GM21360 (cell line): ENCODE measurements at regions not wholly inside any gene's neighbourhood (a gene's known extent, or its start where the extent isn't known, plus 50 kb on each side); places are given as distances from the start of the nearest gene placed in this dataset.
A peak's percentile ranks its signal among the peaks of the same experiment; 100 is the strongest.
"Not testable (repeated sequence)": the region's sequence is repeated elsewhere in the genome, so short reads cannot be mapped to it uniquely, and the experiment has no call there.

ENCODE experiments used
- ATAC-seq: cut with Tn5 transposase; IDR thresholded peaks from one replicate; pipeline ENCODE4 v1.9.1; 2021; ENCODE audit warnings: mild to moderate bottlenecking, moderate library complexity; ENCODE audit not compliant: unreplicated experiment

DNA sequence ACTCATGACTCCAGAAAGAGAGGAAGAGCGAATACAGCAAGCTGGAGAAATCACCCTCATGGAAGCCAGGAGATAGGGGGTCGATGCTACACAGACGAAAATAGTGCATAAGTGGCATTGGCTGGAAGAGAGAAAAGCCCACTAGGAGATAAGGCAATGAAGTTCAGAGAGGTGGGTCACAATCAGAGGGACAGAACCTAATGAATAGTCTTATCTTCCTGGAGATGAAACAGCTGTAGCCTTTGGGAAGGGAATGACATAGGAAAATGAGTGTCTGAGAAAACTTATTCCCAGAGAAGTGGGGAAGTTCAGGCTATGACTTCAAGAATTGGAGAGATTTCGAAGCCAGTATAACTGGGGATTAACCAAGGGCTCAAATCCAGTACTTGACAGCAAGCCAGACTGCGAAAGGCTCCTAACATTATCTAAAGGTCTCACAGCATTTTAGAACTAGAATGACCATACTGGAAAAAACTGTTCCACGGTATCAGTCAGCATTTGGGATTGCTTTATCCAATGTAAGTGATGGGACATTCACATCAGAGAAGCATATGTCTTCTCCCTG is 211.1 kb downstream of the ZNF365 start:
- ATAC-seq = no peak

DNA sequence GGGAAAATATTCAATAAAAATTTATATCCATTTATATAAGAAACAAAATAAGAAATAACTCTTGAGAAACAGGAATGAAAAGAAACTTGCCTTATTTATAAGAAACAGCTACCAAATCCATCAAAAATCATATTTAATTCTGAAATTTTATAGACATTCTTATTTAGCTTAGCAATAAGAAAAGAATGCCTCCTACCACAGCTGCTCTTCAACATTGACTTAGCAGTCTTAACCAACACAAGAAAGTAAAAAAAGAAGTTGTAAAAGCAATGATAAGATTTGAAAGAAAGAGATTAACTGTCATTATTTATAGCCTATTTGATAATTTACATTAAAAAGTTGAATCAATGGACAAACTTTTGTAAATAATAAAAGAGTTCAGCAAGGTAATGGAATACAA is 212.8 kb downstream of the ZNF365 start:
- ATAC-seq = no peak

DNA sequence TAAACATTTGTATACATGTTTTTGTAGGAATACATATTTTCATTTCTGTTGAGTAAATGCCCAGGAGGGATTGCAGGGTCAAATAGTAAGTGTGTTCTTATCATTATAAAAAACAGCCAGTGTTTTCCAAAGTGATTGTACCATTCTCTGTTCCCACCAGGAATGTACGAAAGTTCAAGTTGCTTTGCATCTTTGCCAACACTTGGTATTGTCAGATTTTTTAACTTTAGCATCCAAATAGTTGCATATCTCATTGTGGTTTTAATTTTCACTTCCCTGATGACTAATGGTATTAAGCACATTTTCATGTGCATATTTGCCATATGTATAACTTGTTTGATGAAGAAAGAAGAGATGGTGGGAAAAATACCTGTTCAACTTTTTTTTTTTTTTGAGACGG is 213.9 kb downstream of the ZNF365 start:
- ATAC-seq = no peak

DNA sequence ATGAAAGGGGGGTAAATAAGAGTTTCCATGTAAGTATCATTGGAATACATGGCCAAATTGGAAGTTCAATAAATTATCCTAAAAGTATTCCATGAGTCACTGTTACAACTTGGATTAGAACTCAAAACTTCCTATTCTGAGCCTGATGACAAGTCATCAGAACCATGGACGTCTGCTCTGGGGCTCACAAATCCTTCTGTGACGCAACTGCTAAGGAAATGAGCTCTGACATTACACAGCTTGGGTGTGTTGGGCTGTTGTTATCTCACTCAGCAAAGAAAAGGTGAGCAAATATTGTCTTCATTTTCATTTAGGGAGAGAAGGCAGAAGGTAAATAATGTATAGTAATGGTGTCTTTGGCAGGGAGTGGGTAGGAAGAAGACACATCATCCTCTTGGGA is 214.8 kb upstream of the ADO start:
- ATAC-seq = no peak

DNA sequence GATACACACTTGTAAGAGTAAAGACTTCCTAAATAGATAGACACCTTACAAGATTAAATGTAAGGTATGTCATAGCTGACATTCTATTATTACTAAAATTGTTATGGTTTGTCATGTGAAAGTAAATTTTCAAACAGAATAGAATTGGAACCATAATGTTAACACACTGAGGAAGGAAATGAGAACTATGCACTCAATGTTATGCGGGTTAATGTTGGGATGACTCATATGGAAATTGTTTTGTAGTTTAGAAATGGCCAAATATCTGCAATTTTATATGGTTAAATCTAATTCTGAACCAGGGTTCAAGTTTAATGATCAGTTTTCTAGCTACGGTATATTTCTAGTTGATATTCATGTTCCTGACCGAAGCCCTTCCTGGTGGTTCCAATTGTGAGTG is 214.2 kb upstream of the ADO start:
- ATAC-seq = no peak

DNA sequence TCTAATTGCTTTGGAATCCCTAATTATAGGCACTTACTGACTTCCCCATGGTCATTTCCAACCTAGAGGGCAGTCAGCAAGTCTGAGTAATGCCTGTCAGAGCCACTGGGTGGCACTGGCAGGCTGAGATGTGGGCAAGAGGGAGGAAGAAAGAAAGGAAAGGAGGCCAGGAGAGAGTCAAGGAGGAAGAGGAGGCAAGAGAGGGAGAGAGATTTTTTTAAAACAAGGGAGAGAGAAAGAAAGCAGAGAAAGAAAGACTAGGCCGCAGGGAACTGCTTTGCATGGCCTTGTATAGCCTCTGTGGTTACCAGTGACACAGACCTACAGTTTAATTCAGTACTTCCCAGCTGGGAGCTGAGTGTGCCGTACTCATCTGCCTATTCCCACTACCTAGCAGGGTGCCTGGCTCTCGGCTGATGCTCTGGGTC is 210.4 kb upstream of the ADO start:
- peak; percentile 63 for ATAC-seq

DNA sequence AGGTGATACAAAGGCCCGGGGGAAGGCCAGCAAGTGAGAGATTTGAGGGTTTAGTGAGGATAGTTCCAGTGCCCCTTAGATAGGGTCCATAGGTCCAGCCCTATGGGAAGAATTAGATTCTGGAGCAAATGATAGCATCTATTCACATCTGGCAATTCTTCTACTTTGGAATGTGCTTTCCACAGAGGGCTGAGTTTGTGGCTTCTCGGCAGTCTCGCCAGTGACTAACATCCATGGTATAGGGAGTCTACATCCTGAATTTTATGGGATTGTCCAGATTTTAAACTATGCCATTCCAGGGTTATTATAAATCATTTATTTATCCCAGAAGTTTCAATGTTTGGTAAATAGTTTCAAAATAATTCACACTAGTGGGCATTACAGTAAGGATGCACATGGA is 207.3 kb upstream of the ADO start:
- ATAC-seq = no peak

DNA sequence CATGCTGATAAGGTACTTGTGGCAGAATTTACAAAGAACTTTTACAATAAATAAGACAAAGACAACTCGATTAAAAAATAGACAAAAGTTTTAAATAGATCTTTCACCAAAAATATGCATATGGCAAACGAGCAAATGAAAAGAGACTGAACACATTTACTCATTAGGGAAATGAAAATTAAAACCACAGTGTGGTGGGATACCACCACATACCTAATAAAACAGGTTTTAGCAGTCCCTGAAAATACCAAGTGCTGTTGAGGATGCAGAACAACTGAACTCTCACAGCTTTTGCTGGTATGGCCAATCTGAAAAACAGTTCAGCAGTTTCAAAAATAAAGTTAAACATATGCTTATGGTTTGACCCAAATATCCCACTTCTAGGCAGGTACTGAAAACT is 205.4 kb upstream of the ADO start:
- no peak for ATAC-seq

DNA sequence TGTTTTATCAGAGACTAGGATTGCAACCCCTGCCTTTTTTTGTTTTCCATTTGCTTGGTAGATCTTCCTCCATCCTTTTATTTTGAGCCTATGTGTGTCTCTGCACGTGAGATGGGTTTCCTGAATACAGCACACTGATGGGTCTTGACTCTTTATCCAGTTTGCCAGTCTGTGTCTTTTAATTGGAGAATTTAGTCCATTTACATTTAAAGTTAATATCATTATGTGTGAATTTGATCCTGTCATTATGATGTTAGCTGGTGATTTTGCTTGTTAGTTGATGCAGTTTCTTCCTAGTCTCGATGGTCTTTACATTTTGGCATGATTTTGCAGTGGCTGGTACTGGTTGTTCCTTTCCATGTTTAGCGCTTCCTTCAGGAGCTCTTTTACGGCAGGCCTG is 198.0 kb upstream of the ADO start:
- not testable (repeated sequence) for ATAC-seq

DNA sequence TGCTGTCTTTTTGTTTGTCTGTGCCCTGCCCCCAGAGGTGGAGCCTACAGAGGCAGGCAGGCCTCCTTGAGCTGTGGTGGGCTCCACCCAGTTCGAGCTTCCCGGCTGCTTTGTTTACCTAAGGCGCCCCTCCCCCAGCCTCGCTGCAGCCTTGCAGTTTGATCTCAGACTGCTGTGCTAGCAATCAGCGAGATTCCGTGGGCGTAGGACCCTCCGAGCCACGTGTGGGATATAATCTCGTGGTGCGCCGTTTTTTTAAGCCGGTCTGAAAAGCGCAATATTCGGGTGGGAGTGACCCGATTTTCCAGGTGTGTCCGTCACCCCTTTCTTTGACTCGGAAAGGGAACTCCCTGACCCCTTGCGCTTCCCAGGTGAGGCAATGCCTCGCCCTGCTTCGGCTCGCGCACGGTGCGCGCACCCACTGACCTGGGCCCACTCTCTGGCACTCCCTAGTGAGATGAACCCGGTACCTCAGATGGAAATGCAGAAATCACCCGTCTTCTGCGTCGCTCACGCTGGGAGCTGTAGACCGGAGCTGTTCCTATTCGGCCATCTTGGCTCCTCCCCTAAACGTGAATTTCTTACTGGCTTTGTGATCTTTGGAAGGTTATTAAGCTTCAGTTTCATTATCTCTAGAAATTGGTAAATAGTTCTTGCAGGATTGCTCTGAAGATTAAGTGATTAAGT is 196.2 kb upstream of the ADO start:
- not testable (repeated sequence) for ATAC-seq

DNA sequence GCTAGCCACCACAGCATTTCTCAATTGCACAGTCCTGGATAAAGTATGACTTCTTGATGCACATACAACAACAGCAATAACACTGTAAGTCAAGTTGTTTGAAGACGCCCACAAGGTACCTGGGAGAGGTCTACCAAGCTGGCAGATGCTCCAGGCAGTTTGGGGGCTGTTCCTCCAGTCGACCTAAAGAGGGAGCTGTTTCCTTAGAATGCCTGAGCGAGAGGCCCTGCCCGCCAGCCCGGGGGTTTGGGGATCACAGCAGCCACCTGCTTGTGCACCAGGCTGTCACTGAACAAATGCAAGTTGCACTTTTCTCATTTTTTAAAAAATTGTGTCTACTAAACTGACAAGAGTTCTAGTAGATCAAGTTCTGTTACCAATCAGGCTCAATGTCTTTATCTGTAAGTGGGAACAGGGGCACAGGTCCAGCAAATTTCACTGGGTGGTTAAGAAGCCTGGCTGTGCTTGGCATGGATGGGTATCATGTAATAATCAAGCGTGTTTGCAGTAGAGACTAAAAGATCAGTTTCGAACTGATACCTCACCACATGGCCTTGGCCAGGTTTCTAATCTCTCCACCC is 193.8 kb upstream of the ADO start:
- ATAC-seq = peak; percentile 72

DNA sequence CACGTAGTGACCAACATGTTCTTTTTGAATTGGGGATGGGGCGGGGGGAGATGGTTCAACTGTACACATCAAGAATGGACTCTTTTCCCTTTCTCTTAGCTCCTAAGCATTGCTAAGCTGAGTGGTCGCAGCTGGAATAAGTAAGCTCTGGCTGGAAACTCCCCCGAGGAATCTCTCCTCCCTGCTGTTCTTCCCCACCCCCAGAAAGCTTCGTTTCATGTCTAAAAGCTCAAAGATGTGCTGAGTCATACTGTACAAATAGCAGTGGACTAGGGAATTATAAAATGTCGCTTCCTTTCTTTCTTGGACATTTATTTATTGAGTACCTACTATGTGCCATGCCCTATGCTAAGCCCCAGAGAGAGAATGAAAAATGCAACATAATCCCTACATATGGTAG is 191.1 kb upstream of the ADO start:
- no peak for ATAC-seq

DNA sequence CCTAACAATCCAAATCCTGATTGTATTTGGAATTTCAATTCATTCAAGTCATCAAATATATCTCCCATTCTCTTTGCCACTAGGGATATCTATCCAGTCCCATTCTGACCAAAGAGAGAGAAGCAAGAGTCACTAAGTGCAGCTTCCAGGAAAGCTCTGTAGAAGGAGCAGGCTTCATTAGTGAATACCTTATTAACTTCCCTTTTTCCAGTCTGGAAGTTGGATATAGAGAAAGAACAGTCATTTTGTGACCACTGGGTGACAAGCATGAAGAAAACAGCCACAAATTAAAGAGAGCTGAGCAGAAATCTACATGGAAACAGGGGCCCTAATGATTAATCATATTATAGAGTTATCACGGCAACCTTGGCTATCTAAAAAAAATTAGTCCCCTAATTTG is 190.7 kb upstream of the ADO start:
- ATAC-seq = no peak

DNA sequence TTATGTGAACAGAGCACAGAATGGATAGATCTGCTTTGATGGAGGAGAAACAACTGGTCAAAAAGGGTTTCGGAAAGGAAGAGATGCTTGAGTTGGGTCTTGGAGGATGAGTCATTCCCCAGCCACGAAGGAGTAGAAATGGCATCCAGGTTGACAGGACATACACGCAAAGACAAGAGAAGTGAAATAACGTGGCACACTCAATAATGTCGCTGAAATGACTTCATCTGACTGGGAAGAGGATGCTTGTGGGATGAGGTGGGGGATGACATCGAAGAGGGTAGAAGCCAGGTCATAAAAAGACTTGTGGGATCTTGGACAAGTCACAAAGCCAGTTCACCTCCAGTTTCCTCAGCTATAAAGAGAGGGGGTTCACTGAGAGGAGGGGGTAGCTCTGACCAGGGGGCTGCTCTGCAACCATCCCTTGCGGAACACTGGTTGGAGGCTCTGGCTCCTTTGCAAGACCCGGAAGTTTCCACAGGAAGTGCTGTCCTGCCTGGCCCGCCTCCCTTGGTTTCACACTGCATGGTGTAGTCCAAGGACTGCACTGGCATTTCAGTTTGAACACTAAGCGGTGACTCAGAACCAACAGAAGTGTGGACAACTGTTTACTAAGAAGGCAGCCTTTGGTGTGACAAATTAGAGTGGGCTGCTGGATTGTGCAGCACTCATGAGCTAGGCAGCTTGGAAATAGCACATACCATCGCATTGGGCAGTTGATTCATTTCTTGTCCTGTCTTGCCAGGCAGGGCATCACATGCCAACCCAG is 189.9 kb upstream of the ADO start:
- ATAC-seq = peak; percentile 61

DNA sequence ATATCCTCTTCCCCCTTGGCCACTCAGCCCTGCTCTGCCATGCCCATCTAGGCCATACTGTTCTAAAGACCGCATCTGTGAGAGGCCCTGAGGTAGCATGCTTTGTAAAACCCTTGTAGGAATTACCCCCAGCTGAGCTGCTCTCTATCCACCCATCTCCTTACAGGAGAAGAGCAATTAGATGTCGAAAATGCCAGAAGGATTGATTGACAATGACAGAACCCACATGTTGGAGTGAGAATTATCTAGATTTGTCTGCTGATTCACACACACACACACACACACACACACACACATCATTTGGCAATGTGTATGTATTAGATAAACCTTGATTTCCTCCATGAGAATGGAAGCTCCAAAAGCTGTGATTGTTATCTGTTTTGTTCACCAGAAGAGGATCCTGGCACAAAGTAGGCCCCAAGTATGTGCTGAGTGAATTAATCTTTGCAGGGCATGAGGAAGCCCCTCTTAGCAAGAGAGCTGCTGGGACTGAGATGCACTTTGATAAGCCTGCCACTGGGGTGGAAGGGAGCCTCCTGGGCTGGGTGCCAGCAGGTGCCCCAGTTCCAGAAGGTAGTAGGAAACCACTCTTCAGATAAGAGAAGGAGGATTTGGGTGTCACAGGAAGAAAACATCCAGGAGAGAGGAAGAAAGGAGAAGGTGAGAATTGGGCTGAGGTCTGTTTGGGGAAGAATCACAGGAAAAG is 187.5 kb upstream of the ADO start:
- ATAC-seq = no peak

DNA sequence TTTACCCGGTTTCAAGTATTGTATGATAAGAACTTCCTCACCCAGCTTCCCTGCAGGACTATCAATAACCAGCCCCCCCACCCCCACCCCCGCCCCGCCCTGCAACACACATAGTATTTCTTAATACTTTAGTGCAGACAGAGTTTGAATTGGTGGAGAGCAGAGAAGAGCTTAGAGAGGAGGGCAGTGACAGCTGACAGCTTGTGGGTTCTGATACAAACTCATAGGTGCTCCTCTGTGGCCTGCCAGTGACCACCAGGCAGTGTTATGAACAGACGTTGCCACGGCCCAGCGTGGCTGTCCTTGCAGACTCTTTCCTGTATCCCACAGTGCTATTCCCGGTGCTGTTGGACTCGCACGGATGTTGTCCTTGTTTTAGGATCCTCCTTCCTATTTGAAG is 186.9 kb upstream of the ADO start:
- no peak for ATAC-seq

DNA sequence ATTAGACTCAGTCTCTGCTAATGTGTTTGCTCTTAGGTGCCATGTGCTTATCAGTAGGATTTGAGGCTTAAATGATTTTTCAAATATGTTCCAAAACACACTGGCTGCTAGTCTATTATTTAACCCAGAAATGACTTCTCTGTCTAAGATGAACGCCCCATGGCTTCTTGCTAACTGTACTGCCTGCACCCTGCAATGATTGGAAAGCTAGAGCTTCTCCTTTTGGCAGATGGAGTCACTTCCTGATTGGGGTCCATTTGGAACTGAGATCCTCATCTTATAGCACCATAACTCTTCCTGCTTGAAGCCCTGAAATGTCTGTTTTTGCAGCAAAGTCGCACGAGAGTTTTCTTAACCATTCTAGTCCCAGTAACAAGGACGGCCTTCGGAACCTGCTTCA is 186.5 kb upstream of the ADO start:
- ATAC-seq = no peak

DNA sequence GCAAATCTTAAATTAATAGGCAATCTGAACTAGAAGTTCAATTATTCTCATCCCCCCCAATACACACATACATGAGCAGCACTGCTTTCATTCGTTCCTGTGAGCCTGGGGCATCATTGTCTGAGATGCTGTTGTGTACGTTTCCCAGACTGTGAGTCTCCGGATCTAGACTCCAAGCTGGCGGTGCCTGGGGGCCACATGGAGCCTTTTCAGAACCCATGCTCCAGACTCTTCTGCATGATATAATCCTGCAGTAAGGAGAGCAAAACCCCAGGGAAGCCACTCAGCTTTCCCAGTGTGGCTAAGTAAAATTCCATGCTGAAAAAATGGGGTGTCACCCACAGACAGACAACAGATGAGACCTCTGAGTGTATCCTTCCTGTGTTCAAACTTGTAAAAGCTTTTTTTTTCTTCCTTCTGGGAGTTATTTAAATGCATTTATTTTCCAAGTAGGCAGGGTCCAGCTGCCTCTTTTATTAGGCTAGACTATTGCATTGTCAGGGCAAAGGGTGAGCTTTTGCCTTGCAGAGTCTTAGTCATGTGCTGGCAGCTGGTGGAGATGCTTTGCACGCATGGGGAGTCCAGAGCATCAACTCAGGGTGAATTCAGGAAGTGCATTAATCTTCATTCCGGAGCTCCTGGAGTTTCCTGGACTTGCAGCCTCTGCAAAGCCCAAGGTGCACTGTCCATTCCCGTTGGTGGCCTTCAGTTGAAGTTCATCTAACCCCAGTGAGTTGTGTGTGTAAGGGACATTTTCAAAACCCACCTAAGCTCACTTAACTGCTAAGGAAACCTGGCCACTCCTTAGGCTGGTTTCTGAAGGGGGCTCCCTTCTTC is 185.7 kb upstream of the ADO start:
- peak; percentile 60 for ATAC-seq

DNA sequence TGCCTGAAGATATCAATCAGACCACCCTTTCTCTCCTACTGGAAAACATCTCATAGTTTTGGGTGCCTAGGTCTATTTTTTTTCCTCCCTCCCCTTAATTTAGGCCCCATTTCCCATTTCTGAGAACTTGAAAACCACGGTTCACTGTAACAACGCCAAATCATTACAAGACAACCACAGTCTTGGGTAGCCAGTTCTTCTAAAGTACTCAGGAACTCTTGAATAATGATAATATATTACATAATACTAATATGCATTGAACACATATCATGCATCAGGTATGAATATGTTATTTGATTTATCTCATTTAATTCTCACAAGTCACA is 185.1 kb upstream of the ADO start:
- no peak for ATAC-seq

DNA sequence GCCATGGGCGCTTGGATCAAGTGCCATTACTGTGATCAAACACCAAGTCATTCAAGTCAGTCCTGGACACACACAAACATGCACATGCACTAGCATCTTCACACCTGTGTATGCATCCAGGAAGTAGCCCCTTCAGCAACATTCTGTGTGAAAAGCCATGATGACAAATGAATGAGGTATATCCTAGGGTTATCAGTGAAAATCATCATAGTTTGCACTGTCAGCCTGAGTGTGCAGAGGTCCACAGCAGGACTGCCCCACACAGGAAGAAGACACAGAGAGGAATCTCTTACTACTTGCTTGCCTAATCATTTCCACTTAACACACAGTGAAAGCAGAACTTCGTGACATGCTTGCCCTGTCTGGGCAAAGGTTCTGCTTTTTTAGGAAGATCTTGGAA is 184.0 kb upstream of the ADO start:
- no peak for ATAC-seq

DNA sequence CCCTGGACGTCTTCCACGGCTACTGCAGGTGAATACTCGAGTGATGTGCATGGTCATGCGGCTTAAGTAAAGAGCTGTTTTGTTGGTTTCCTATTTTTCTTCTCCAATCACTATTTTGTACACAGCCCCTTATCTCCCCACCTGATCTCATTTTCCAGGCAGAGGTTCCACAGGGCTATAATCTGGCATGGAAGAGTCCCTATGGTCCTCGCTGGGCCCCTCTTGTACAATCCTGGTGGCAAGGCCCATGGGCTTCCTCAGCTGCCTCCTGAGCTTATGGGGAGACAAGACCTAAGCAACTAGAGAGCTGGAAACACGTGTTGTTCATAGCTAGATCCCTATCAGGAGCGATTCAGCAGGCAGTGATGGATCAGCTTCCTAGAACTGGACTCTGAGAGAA is 181.3 kb upstream of the ADO start:
- ATAC-seq = no peak
